Kidney epithelial cell (primary cell): ENCODE measurements at regions not wholly inside any gene's neighbourhood (a gene's known extent, or its start where the extent isn't known, plus 50 kb on each side); places are given as distances from the start of the nearest gene placed in this dataset.

Experiments
- DNase-seq: peaks from one replicate; pipeline ENCODE4 v3.0.0-alpha.2; 2010; ENCODE audit warnings: low read depth
- H3K27me3 ChIP-seq: 2 replicates; pipeline ENCODE4 v1.6.0; 2011; ENCODE audit warnings: low read length; ENCODE audit not compliant: control insufficient read depth, insufficient read depth
- H3K36me3 ChIP-seq: 2 replicates; pipeline ENCODE4 v1.5.1; 2011; ENCODE audit warnings: low read length; ENCODE audit not compliant: control insufficient read depth, insufficient read depth
- H3K4me3 ChIP-seq: 2 replicates; pipeline ENCODE4 v1.5.1; 2011; ENCODE audit warnings: low read depth, mild to moderate bottlenecking, control low read depth, low read length
- CTCF ChIP-seq: IDR thresholded peaks from 2 replicates; pipeline ENCODE4 v1.5.1; 2011; ENCODE audit warnings: mild to moderate bottlenecking, moderate library complexity, low read length, control low read depth, inconsistent platforms; ENCODE audit not compliant: insufficient read depth, poor library complexity, severe bottlenecking

DNA sequence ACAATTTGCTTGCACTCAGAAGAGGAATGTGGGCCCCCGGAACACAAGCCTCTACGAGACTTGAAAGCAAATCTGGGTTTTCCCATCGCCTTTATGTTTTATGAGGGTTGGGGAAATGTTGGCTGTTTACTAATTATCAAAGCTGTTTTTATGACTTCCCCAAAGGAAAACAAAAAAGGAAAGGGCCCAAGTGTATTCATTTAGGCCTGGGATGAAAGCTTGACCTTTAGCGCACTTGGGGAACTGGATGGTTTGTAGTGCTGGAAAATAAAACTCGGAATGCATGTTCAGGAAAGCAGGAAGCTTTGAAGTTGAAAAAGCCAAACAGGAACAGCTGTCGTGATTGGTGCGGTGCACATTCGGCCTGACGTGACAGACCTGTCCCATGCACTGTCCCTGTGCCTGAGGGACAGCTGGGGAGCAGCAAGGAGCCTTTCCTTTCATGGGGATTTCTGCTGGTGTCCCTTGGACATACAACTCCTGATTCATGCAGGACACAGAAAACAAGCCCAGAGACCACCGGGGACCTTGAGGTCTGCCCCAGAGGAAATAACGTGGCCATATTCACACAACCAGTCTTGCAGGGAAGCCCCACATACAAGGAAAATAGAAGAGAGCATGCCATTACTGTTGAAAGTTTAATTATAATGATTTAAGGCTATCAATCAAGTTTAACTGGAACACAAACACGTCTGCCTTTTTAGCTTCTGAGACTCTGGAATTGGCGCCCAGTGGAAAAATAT, 169.7 kb upstream of the APCDD1 start:
- no peaks in the 10 kb centered on the region for H3K27me3 ChIP-seq
- no peak overlapping the region for H3K4me3 ChIP-seq
- no peak for DNase-seq
- H3K36me3 ChIP-seq: no peaks in the 10 kb centered on the region
- TF ChIP-seq CTCF: no peak

GRCh38 chr18:10285283-10285640, 169.2 kb upstream of the APCDD1 start:
- Histone ChIP-seq H3K27me3 (no peaks in the 10 kb centered on the region), H3K36me3 (no peaks in the 10 kb centered on the region), H3K4me3 (no peak overlapping the region)
- no peak for TF ChIP-seq CTCF
- DNase-seq: no peak

- TF ChIP-seq CTCF: no peak
- no peak for DNase-seq
- Histone ChIP-seq H3K27me3 (no peaks in the 10 kb centered on the region), H3K36me3 (no peaks in the 10 kb centered on the region), H3K4me3 (no peak overlapping the region)
These were observed 167.8 kb upstream of the APCDD1 start for GRCh38 chr18:10286580-10287150.

DNA sequence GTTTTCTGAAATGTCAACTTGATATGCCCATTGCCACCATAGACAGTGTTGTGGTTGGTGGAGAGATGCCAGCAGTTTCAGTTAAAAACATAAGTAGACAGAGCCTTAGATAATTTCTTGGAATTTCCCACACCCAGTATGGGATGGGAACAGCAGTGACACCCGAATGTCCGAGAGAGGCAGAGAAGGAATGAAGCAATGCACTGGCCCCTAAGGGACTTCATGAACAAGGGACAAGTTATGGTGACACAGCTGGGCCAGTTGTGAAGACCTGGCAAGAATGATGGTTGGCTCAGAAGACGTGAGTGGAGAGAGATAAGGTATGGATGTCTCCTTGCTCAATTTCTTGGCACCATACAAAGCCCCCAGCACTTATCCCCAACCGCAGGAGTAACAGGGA, 165.2 kb upstream of the APCDD1 start:
- DNase-seq: no peak
- no peak for TF ChIP-seq CTCF
- Histone ChIP-seq H3K36me3 (no peaks in the 10 kb centered on the region), H3K4me3 (no peak overlapping the region), H3K27me3 (no peaks in the 10 kb centered on the region)

GRCh38 chr18:10289951-10290637, 164.3 kb upstream of the APCDD1 start:
- no peak overlapping the region for H3K4me3 ChIP-seq
- no peaks in the 10 kb centered on the region for H3K36me3 ChIP-seq
- no peak for TF ChIP-seq CTCF
- H3K27me3 ChIP-seq: no peaks in the 10 kb centered on the region
- DNase-seq: no peak
